ENCODE measurements at regions not wholly inside any gene's neighbourhood (a gene's known extent, or its start where the extent isn't known, plus 50 kb on each side); places are given as distances from the start of the nearest gene placed in this dataset.

- H3K9ac ChIP-seq (ENCODE audit: low read depth, low read length): no peak overlapping the region
- H3K4me1 ChIP-seq (ENCODE audit: control insufficient read depth, insufficient read depth, low read length): no peaks in the 10 kb centered on the region
- H3K36me3 ChIP-seq (ENCODE audit: insufficient read depth, low read length): no peaks in the 10 kb centered on the region
- no peaks in the 10 kb centered on the region for H3K27me3 ChIP-seq (ENCODE audit: control insufficient read depth, insufficient read depth, low read length)
- H3K4me3 ChIP-seq (ENCODE audit: low read length): no peak overlapping the region
- no peaks in the 10 kb centered on the region for H3K9me3 ChIP-seq (replicated peaks; ENCODE audit: low read length)
- no peak overlapping the region for H3K4me2 ChIP-seq (ENCODE audit: low read length)
Measured at GRCh38 chr12:22993609-22994315, 368.8 kb downstream of the ETNK1 start.

DNA sequence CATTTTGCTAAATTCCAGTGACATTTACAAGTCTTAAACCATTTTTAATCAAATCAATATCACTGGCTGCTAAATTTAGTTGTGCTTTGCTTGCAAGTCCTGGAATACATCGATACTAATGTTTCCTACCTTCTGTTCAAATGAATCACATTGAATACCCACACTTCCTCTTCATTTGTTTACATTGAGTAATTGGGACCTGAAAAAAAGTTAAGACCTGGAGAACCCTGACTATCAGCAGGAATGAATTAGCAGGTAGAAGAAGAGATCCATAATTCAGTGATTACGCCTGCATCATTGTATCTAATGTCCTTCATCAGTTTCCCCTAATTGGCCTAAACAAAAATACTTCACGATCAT is 369.3 kb downstream of the ETNK1 start:
- Histone ChIP-seq H3K4me1 (ENCODE audit: control insufficient read depth, insufficient read depth, low read length) (no peaks in the 10 kb centered on the region), H3K4me2 (ENCODE audit: low read length) (no peak overlapping the region), H3K9me3 (replicated peaks; ENCODE audit: low read length) (no peaks in the 10 kb centered on the region), H3K4me3 (ENCODE audit: low read length) (no peak overlapping the region), H3K27me3 (ENCODE audit: control insufficient read depth, insufficient read depth, low read length) (no peaks in the 10 kb centered on the region), H3K9ac (ENCODE audit: low read depth, low read length) (no peak overlapping the region), H3K36me3 (ENCODE audit: insufficient read depth, low read length) (no peaks in the 10 kb centered on the region)

GRCh38 chr12:23001487-23001886 is 376.5 kb downstream of the ETNK1 start:
- H3K9ac ChIP-seq (ENCODE audit: low read depth, low read length): no peak overlapping the region
- no peak overlapping the region for H3K4me2 ChIP-seq (ENCODE audit: low read length)
- H3K9me3 ChIP-seq (replicated peaks; ENCODE audit: low read length): no peaks in the 10 kb centered on the region
- H3K4me1 ChIP-seq (ENCODE audit: control insufficient read depth, insufficient read depth, low read length): no peaks in the 10 kb centered on the region
- H3K36me3 ChIP-seq (ENCODE audit: insufficient read depth, low read length): no peaks in the 10 kb centered on the region
- no peaks in the 10 kb centered on the region for H3K27me3 ChIP-seq (ENCODE audit: control insufficient read depth, insufficient read depth, low read length)
- no peak overlapping the region for H3K4me3 ChIP-seq (ENCODE audit: low read length)

GRCh38 chr12:23002381-23002780 is 377.4 kb downstream of the ETNK1 start:
- no peaks in the 10 kb centered on the region for H3K36me3 ChIP-seq (ENCODE audit: insufficient read depth, low read length)
- H3K9ac ChIP-seq (ENCODE audit: low read depth, low read length): no peak overlapping the region
- no peak overlapping the region for H3K4me3 ChIP-seq (ENCODE audit: low read length)
- no peaks in the 10 kb centered on the region for H3K9me3 ChIP-seq (replicated peaks; ENCODE audit: low read length)
- no peaks in the 10 kb centered on the region for H3K4me1 ChIP-seq (ENCODE audit: control insufficient read depth, insufficient read depth, low read length)
- H3K4me2 ChIP-seq (ENCODE audit: low read length): no peak overlapping the region
- no peaks in the 10 kb centered on the region for H3K27me3 ChIP-seq (ENCODE audit: control insufficient read depth, insufficient read depth, low read length)

DNA sequence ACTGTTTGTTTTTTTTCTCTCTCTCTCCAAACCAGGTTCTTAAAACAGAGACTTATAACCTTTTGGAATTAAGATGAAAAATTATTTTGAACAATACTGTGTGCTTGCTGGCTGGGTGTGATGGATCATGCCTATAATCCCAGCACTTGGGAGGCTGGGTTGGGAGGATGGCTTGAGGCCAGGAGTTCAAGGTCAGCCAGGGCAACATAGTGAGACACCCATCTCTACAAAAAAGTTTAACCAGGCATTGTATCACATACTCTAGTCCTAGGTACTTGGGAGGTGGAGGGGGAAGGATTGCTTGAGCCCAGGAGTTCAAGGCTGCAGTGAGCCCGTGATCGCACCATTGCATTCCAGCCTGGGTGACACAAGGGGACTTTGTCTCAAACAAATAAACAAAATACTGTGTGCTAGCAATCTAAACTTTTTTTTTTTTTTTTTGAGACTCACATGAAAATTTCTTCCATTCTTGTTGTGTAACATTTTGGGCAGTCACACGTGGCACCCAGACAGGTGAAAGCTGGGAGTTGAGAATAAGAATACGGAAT is 379.6 kb downstream of the ETNK1 start:
- Histone ChIP-seq H3K4me2 (ENCODE audit: low read length) (no peak overlapping the region), H3K4me1 (ENCODE audit: control insufficient read depth, insufficient read depth, low read length) (no peaks in the 10 kb centered on the region), H3K9ac (ENCODE audit: low read depth, low read length) (no peak overlapping the region), H3K4me3 (ENCODE audit: low read length) (no peak overlapping the region), H3K9me3 (replicated peaks; ENCODE audit: low read length) (no peaks in the 10 kb centered on the region), H3K27me3 (ENCODE audit: control insufficient read depth, insufficient read depth, low read length) (peaks cover 4% of the 10 kb centered on the region), H3K36me3 (ENCODE audit: insufficient read depth, low read length) (no peaks in the 10 kb centered on the region)

DNA sequence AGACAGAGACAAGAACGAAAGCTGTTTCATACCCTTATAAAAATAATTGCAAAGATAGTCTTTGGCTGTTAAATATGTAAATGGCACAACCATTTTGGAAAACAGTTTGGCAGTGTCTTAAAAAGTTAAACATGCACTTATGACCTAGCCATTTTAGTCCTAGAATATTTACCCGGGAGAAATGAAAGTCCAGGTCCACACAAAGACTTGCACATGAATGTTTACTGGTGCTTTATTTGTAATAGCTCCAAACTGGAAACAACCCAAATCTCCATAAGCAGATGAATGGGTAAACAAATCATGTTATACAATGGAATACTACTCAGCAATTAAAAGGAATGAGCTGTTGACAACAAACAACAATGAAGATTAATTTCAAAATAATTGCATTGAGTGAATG is 380.4 kb downstream of the ETNK1 start:
- no peaks in the 10 kb centered on the region for H3K36me3 ChIP-seq (ENCODE audit: insufficient read depth, low read length)
- H3K4me3 ChIP-seq (ENCODE audit: low read length): no peak overlapping the region
- H3K4me2 ChIP-seq (ENCODE audit: low read length): no peak overlapping the region
- H3K27me3 ChIP-seq (ENCODE audit: control insufficient read depth, insufficient read depth, low read length): peaks cover 4% of the 10 kb centered on the region
- H3K4me1 ChIP-seq (ENCODE audit: control insufficient read depth, insufficient read depth, low read length): no peaks in the 10 kb centered on the region
- no peak overlapping the region for H3K9ac ChIP-seq (ENCODE audit: low read depth, low read length)
- H3K9me3 ChIP-seq (replicated peaks; ENCODE audit: low read length): no peaks in the 10 kb centered on the region

- Histone ChIP-seq H3K9ac (ENCODE audit: low read depth, low read length) (no peak overlapping the region), H3K27me3 (ENCODE audit: control insufficient read depth, insufficient read depth, low read length) (peaks cover 4% of the 10 kb centered on the region), H3K4me1 (ENCODE audit: control insufficient read depth, insufficient read depth, low read length) (no peaks in the 10 kb centered on the region), H3K4me3 (ENCODE audit: low read length) (no peak overlapping the region), H3K36me3 (ENCODE audit: insufficient read depth, low read length) (no peaks in the 10 kb centered on the region), H3K4me2 (ENCODE audit: low read length) (no peak overlapping the region), H3K9me3 (replicated peaks; ENCODE audit: low read length) (no peaks in the 10 kb centered on the region)
Measured at GRCh38 chr12:23006413-23006812, 381.4 kb downstream of the ETNK1 start.

DNA sequence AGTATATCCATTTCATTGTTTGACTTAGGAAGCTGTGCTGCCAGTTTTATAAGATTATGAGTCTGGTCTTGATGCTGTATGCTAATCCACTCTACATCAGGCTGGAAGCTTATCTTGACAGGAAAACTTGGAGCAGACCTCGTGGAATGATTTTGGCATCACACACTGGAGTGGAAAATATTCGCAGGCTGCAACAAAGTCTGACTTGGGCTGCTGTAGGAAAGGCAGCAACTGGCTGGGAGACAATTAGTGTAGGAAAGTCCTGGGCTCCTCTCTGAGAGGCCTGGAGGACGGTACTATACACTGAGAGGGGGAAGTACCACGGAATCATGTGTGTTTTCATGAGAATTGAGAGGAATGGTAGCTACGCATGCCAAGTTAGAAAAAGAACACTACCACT is 383.7 kb downstream of the ETNK1 start:
- Histone ChIP-seq H3K9ac (ENCODE audit: low read depth, low read length) (no peak overlapping the region), H3K4me3 (ENCODE audit: low read length) (no peak overlapping the region), H3K4me2 (ENCODE audit: low read length) (no peak overlapping the region), H3K27me3 (ENCODE audit: control insufficient read depth, insufficient read depth, low read length) (peaks cover 4% of the 10 kb centered on the region), H3K9me3 (replicated peaks; ENCODE audit: low read length) (no peaks in the 10 kb centered on the region), H3K36me3 (ENCODE audit: insufficient read depth, low read length) (no peaks in the 10 kb centered on the region), H3K4me1 (ENCODE audit: control insufficient read depth, insufficient read depth, low read length) (no peaks in the 10 kb centered on the region)

DNA sequence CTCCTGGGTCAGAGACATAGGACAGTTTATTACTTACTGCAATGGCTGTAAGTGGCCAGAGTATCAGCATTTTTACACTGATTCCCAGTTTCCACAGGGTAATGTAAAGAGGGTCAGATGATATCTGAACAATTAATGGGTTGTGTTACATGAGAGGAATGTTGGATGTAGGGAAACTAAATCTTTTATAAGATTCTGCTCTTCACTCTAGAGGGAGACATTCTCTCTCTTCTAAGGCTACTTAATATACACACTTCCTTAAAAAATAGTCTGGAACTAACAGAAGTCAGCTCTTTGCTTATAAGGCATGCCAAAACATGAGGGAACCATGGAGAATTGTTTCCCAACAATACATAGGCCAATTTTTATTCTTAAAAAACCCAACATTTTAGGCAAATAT is 389.8 kb downstream of the ETNK1 start:
- no peak overlapping the region for H3K4me2 ChIP-seq (ENCODE audit: low read length)
- H3K9ac ChIP-seq (ENCODE audit: low read depth, low read length): no peak overlapping the region
- H3K4me3 ChIP-seq (ENCODE audit: low read length): no peak overlapping the region
- no peaks in the 10 kb centered on the region for H3K9me3 ChIP-seq (replicated peaks; ENCODE audit: low read length)
- H3K4me1 ChIP-seq (ENCODE audit: control insufficient read depth, insufficient read depth, low read length): no peaks in the 10 kb centered on the region
- H3K27me3 ChIP-seq (ENCODE audit: control insufficient read depth, insufficient read depth, low read length): no peaks in the 10 kb centered on the region
- H3K36me3 ChIP-seq (ENCODE audit: insufficient read depth, low read length): no peaks in the 10 kb centered on the region

DNA sequence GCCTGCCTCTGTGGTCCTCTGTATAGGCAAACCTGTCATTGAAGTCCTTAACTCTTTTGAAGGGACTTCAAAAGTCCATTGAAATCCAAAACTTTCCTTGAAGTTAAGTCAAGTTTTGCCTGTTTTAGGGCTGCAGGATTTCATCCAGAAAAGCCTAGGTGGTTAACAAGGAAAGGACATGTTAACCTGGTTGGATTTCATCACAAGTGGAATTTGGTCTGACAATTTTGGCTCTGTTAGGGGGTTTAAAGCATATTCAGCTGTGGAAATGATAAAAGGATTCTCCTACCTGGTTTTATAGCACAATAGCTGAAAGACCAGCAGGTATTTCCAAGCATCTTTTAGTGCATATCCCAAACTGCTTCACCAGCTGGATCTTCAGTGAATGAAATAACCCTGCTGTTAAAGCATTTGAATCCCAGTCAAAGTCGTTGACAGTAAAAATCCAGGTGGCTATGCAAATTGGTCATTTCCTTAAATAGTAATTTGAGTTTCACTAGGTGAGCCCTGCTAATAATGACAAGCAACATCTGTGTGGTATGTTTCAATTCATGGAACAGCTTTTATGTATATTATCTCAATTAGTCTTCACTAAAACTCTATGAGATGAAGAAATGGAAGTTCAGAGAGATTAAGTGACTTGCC is 400.5 kb downstream of the ETNK1 start:
- Histone ChIP-seq H3K27me3 (ENCODE audit: control insufficient read depth, insufficient read depth, low read length) (no peaks in the 10 kb centered on the region), H3K9ac (ENCODE audit: low read depth, low read length) (no peak overlapping the region), H3K4me2 (ENCODE audit: low read length) (no peak overlapping the region), H3K4me3 (ENCODE audit: low read length) (no peak overlapping the region), H3K9me3 (replicated peaks; ENCODE audit: low read length) (no peaks in the 10 kb centered on the region), H3K36me3 (ENCODE audit: insufficient read depth, low read length) (no peaks in the 10 kb centered on the region), H3K4me1 (ENCODE audit: control insufficient read depth, insufficient read depth, low read length) (no peaks in the 10 kb centered on the region)

- H3K9ac ChIP-seq (ENCODE audit: low read depth, low read length): no peak overlapping the region
Measured at GRCh38 chr12:23028158-23028802, 403.3 kb downstream of the ETNK1 start.

More at GRCh38 chr12:23028158-23028802, 403.3 kb downstream of the ETNK1 start:
- Histone ChIP-seq H3K4me1 (ENCODE audit: control insufficient read depth, insufficient read depth, low read length) (no peaks in the 10 kb centered on the region), H3K27me3 (ENCODE audit: control insufficient read depth, insufficient read depth, low read length) (peaks cover 5% of the 10 kb centered on the region), H3K36me3 (ENCODE audit: insufficient read depth, low read length) (no peaks in the 10 kb centered on the region), H3K9me3 (replicated peaks; ENCODE audit: low read length) (no peaks in the 10 kb centered on the region), H3K4me3 (ENCODE audit: low read length) (no peak overlapping the region), H3K4me2 (ENCODE audit: low read length) (no peak overlapping the region)
